HUES48 (cell line): ENCODE measurements at regions not wholly inside any gene's neighbourhood (a gene's known extent, or its start where the extent isn't known, plus 50 kb on each side); places are given as distances from the start of the nearest gene placed in this dataset.
"Not testable (repeated sequence)": the region's sequence is repeated elsewhere in the genome, so short reads cannot be mapped to it uniquely, and the experiment has no call there.

ENCODE experiments used
- H3K27ac ChIP-seq: one replicate; pipeline ENCODE4 v1.7.0; 2013; ENCODE audit warnings: low read depth, low read length, inconsistent platforms
- H3K27me3 ChIP-seq: 2 replicates; pipeline ENCODE4 v1.6.1; 2013; ENCODE audit warnings: mild to moderate bottlenecking, low read length; ENCODE audit not compliant: control insufficient read depth, insufficient read depth
- H3K36me3 ChIP-seq: 2 replicates; pipeline ENCODE4 v1.6.1; 2013; ENCODE audit warnings: low read length; ENCODE audit not compliant: control insufficient read depth, insufficient read depth
- H3K4me1 ChIP-seq: 2 replicates; pipeline ENCODE4 v1.6.1; 2013; ENCODE audit warnings: mild to moderate bottlenecking, low read length; ENCODE audit not compliant: control insufficient read depth, insufficient read depth
- H3K4me3 ChIP-seq: 2 replicates; pipeline ENCODE4 v1.5.1; 2013; ENCODE audit warnings: mild to moderate bottlenecking, low read depth, low read length
- H3K9ac ChIP-seq: 2 replicates; pipeline ENCODE4 v1.6.1; 2013; ENCODE audit warnings: mild to moderate bottlenecking, low read depth, low read length, moderate library complexity
- H3K9me3 ChIP-seq: 2 replicates; pipeline ENCODE4 v1.6.1; 2013; ENCODE audit warnings: low read length; ENCODE audit not compliant: control insufficient read depth, insufficient read depth

GRCh38 chr7:131755801-131756200 lies 199.4 kb upstream of the PODXL start:
- H3K4me3 ChIP-seq, H3K36me3 ChIP-seq, H3K4me1 ChIP-seq, H3K9ac ChIP-seq, H3K27me3 ChIP-seq, H3K27ac ChIP-seq: not testable (repeated sequence)
- H3K9me3 ChIP-seq: peaks cover 14% of the 10 kb centered on the region; the same call in 1 of the 2 replicates

GRCh38 chr7:131753620-131754222 lies 197.3 kb upstream of the PODXL start:
- H3K4me3 ChIP-seq: no peak overlapping the region
- no peak overlapping the region for H3K9ac ChIP-seq
- no peak overlapping the region for H3K27ac ChIP-seq
- no peaks in the 10 kb centered on the region for H3K36me3 ChIP-seq
- H3K9me3 ChIP-seq: peaks cover 14% of the 10 kb centered on the region; the same call in 1 of the 2 replicates
- H3K4me1 ChIP-seq: no peaks in the 10 kb centered on the region; the same call in 1 of the 2 replicates
- no peaks in the 10 kb centered on the region for H3K27me3 ChIP-seq

GRCh38 chr7:131747658-131748232 lies 191.3 kb upstream of the PODXL start:
- peaks cover 21% of the 10 kb centered on the region for H3K4me1 ChIP-seq
- H3K9me3 ChIP-seq: no peaks in the 10 kb centered on the region
- peak overlapping the region; percentile 75 for H3K27ac ChIP-seq
- H3K36me3 ChIP-seq: no peaks in the 10 kb centered on the region
- H3K27me3 ChIP-seq: no peaks in the 10 kb centered on the region
- H3K4me3 ChIP-seq: peak overlapping the region; percentile 12; the same call in 1 of the 2 replicates
- H3K9ac ChIP-seq: peak overlapping the region; percentile 31; the same call in 1 of the 2 replicates

GRCh38 chr7:131745390-131746248 lies 189.2 kb upstream of the PODXL start:
- H3K27ac ChIP-seq: no peak overlapping the region
- no peaks in the 10 kb centered on the region for H3K27me3 ChIP-seq
- peaks cover 21% of the 10 kb centered on the region for H3K4me1 ChIP-seq
- no peak overlapping the region for H3K4me3 ChIP-seq
- H3K9ac ChIP-seq: no peak overlapping the region
- H3K36me3 ChIP-seq: no peaks in the 10 kb centered on the region
- H3K9me3 ChIP-seq: no peaks in the 10 kb centered on the region

GRCh38 chr7:131741446-131741845 lies 185.0 kb upstream of the PODXL start:
- peaks cover 5% of the 10 kb centered on the region for H3K4me1 ChIP-seq
- no peaks in the 10 kb centered on the region for H3K9me3 ChIP-seq
- H3K9ac ChIP-seq: no peak overlapping the region
- no peaks in the 10 kb centered on the region for H3K27me3 ChIP-seq
- no peak overlapping the region for H3K4me3 ChIP-seq
- H3K27ac ChIP-seq: no peak overlapping the region
- H3K36me3 ChIP-seq: no peaks in the 10 kb centered on the region

- H3K36me3 ChIP-seq: no peaks in the 10 kb centered on the region
- H3K27ac ChIP-seq: no peak overlapping the region
- no peak overlapping the region for H3K4me3 ChIP-seq
- H3K9me3 ChIP-seq: no peaks in the 10 kb centered on the region
- H3K27me3 ChIP-seq: no peaks in the 10 kb centered on the region
- peaks cover 3% of the 10 kb centered on the region; the same call in 1 of the 2 replicates for H3K4me1 ChIP-seq
- H3K9ac ChIP-seq: no peak overlapping the region
Observed at GRCh38 chr7:131737746-131738465, 181.5 kb upstream of the PODXL start.

- H3K27ac ChIP-seq: no peak overlapping the region
- H3K9ac ChIP-seq: no peak overlapping the region
- H3K9me3 ChIP-seq: no peaks in the 10 kb centered on the region
- no peaks in the 10 kb centered on the region for H3K36me3 ChIP-seq
- no peaks in the 10 kb centered on the region for H3K27me3 ChIP-seq
- H3K4me3 ChIP-seq: no peak overlapping the region
- peaks cover 3% of the 10 kb centered on the region; the same call in 1 of the 2 replicates for H3K4me1 ChIP-seq
Observed at GRCh38 chr7:131735101-131735500, 178.7 kb upstream of the PODXL start.

GRCh38 chr7:131733604-131734003 lies 177.2 kb upstream of the PODXL start:
- no peak overlapping the region for H3K9ac ChIP-seq
- no peaks in the 10 kb centered on the region for H3K9me3 ChIP-seq
- H3K27ac ChIP-seq: no peak overlapping the region
- H3K27me3 ChIP-seq: no peaks in the 10 kb centered on the region
- H3K4me1 ChIP-seq: peaks cover 3% of the 10 kb centered on the region; the same call in 1 of the 2 replicates
- H3K4me3 ChIP-seq: no peak overlapping the region
- no peaks in the 10 kb centered on the region for H3K36me3 ChIP-seq

- no peak overlapping the region for H3K4me3 ChIP-seq
- H3K36me3 ChIP-seq: no peaks in the 10 kb centered on the region
- 0 out of 2 replicates have a peak, but pooled peaks cover 3% of the 10 kb centered on the region for H3K4me1 ChIP-seq
- H3K27me3 ChIP-seq: no peaks in the 10 kb centered on the region
- H3K9me3 ChIP-seq: no peaks in the 10 kb centered on the region
- no peak overlapping the region for H3K27ac ChIP-seq
- no peak overlapping the region for H3K9ac ChIP-seq
Observed at GRCh38 chr7:131727189-131727588, 170.8 kb upstream of the PODXL start.

- Histone ChIP-seq H3K36me3 (no peaks in the 10 kb centered on the region), H3K27me3 (no peaks in the 10 kb centered on the region), H3K27ac (no peak overlapping the region), H3K9ac (no peak overlapping the region), H3K4me1 (0 out of 2 replicates have a peak, but pooled peaks cover 3% of the 10 kb centered on the region), H3K9me3 (no peaks in the 10 kb centered on the region), H3K4me3 (no peak overlapping the region)
Observed at GRCh38 chr7:131726686-131727085, 170.3 kb upstream of the PODXL start.
